ENCODE measurements at regions not wholly inside any gene's neighbourhood (a gene's known extent, or its start where the extent isn't known, plus 50 kb on each side); places are given as distances from the start of the nearest gene placed in this dataset.

DNA sequence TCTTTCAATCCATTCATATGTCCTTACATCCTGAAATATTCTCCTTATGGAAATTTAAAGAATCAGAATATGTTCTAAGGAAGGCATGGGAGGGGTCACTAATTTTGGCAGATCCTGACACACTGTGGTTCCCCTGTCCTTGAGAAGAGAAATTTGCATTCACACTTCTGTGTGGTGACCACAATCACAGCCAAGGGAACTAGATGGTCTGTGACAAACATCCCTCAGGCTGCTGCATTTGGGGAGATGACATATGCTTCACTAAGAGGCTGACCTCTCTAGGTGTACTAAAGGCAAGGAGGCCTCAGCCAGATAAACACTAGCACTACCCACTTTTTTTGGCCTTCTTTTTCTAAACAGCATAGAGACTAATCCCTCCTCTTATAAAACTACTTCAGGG lies 129.6 kb downstream of the MREG start:
- TF ChIP-seq, protein P1, sequence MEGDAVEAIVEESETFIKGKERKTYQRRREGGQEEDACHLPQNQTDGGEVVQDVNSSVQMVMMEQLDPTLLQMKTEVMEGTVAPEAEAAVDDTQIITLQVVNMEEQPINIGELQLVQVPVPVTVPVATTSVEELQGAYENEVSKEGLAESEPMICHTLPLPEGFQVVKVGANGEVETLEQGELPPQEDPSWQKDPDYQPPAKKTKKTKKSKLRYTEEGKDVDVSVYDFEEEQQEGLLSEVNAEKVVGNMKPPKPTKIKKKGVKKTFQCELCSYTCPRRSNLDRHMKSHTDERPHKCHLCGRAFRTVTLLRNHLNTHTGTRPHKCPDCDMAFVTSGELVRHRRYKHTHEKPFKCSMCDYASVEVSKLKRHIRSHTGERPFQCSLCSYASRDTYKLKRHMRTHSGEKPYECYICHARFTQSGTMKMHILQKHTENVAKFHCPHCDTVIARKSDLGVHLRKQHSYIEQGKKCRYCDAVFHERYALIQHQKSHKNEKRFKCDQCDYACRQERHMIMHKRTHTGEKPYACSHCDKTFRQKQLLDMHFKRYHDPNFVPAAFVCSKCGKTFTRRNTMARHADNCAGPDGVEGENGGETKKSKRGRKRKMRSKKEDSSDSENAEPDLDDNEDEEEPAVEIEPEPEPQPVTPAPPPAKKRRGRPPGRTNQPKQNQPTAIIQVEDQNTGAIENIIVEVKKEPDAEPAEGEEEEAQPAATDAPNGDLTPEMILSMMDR (conservative IDR thresholded peaks at IDR 0.05; ENCODE audit: low read length), result no peak
- TF ChIP-seq EZH2phosphoT487 (IDR thresholded peaks at IDR 0.05; ENCODE audit: borderline replicate concordance), result no peak
